HG02973 (cell line): ENCODE measurements at regions not wholly inside any gene's neighbourhood (a gene's known extent, or its start where the extent isn't known, plus 50 kb on each side); places are given as distances from the start of the nearest gene placed in this dataset.
"Not testable (repeated sequence)": the region's sequence is repeated elsewhere in the genome, so short reads cannot be mapped to it uniquely, and the experiment has no call there.

Source experiments
- ATAC-seq: cut with Tn5 transposase; IDR thresholded peaks from one replicate; pipeline ENCODE4 v1.9.1; 2021; ENCODE audit warnings: moderate library complexity; ENCODE audit not compliant: unreplicated experiment

DNA sequence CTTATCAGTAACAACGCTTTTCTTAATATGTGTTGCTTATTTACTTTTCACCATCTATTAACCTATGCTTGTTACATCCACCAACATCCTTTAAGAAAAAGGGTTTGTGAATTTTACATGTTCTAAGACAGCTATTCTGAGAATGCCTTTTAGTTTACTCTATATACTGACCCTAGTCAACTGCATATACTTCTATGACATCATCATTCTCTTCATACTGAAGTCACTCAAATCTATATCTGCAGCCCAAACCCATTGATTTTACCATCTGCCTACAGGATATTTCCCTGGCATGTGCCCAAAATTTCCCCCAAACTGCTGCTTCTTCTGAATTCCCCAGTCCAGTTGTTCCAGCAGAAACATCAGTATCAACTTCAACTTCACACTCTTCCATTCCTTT lies 94.6 kb upstream of the FAM204A start:
- no peak for ATAC-seq

DNA sequence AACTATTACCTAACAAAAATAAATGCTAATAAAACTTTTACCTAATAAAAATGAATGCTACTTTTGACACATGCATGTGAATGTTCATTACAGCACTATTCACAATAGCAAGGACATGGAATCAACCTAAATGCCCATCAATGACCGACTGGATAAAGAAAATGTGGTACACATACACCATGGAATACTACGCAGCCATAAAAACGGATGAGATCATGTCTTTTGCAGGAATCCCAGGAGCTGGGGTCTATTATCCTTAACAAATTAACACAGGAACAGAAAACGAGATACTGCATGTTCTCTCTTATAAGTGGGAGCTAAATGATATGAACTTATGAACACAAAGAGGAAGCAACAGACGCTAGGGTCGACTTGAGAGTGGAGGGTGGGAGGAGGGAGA lies 88.1 kb upstream of the FAM204A start:
- no peak for ATAC-seq

DNA sequence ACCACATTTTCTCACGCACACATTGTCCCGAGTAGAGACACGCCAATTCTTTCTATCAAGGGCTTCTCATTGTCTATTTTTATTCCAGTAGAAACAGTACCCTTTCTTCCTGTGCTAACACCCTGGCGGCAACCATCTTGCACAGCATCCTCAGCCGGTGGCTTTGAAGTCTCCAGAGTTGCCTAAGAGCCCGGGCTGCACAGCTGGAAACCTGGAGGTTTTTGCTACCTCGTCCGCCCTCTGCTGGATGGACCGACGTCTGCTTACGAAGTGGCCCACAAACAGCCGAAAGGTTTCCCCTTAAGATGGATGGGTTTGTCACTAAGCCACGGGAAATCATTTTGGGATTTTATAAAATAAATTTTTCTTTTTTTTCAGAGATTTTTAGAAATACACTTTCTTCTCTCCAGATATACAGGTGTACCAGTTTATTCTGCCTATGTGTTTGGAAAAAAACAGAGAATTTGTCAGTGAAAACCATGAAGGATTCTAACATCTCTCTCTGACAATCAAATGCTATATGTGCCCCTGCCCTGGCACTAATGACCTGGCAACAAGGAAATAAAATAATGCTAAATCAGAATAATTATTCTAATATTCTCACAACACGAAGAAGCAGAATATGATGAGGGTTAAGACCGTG lies 81.8 kb upstream of the FAM204A start:
- peak; percentile 97 for ATAC-seq

DNA sequence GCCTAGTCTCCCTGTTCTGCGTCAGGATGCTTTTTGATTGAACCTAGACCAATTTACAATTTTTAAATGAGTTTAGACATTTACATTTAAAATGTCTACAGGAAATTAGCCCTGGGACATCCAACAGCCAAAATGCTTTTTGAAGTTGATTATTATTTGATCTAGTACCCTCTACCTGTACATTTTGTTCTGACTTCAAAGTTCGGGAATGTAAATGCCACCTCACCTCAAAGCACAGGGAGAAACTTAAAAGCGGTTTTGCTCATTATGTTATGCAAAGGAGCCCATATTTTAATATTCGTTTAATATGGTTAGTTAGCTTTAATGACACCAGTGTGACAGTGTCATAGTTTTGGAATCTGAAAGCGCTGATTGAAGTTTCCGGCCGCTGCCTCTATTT lies 80.1 kb upstream of the FAM204A start:
- no peak for ATAC-seq

DNA sequence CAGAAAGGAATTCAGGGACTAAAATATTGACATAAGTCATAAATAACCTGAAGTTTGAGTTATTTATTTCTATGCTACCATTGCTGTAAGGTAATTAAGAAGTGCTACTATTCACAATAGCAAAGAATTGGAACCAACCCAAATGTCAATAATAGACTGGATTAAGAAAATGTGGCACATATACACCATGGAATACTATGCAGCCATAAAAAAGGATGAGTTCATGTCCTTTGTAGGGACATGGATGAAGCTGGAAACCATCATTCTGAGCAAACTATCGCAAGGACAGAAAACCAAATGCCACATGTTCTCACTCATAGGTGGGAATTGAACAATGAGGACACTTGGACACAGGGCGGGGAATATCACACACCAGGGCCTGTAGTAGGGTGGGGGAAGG lies 77.9 kb upstream of the FAM204A start:
- ATAC-seq, result not testable (repeated sequence)

DNA sequence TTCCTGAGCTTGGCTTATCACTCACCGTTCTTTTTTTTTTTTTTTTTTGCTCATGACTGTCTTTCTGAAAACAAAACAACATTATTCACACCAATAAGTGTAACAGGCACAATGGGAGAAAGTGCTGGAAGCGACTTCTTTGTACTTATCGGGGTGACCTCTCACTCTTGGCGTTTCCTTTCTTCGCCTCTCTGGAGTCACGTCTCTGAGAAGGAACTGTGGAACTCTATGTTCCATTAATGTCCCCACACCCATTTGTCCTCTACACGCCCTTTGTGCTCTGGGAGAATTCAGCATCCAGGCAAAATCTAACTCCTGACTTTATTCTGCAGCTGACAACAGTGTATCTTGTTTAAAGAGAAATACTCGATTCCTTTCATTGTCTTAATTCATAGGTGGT lies 70.8 kb upstream of the FAM204A start:
- no peak for ATAC-seq

DNA sequence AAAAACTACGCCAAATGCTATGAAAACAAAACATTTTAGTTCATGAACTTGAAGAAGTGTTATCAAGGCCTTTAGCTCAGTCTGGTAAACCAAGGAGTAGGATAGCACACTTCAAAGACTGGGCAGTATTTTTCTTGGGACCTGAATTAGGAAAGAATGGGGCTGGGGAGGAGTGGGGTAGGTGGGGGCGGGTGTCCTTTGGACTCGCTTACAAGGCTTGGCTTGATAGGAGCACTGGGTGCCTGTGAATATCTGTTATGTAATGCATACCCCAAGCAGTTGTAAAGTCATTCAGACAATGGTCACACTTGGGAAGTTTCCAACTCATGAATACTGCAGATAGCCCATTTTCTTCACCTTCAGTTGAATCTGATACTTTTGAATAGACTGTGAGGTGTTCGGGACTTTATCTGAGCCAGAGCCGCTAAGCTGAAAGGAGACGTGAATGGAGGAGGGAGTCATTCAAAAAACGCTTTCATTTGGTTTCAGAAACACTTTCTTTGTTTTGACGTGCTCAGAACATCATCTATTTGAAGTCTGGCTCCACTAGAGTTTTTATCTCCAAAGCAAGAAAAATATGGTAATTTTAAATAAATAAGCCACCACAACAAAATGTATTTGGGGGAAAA lies 70.1 kb upstream of the FAM204A start:
- no peak for ATAC-seq

DNA sequence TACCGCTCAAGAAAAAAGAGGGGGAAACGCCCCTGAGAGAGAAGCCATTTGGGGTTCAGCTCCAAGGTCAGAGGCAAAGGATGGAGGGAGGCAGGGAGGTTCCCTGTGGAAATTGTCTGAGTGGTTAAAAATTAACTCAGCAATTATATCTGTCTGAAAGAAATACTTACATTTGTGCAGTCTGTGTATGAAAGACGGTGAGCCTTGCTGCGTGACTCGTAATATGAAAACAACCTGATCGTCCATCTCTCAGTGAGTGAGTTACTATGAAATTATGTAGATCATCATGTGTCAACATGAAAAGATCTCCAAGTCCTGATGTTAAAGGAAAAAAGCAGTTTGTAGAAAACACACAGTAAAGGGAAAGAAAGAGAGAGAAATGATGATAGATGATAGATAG lies 67.2 kb upstream of the FAM204A start:
- ATAC-seq, result no peak

DNA sequence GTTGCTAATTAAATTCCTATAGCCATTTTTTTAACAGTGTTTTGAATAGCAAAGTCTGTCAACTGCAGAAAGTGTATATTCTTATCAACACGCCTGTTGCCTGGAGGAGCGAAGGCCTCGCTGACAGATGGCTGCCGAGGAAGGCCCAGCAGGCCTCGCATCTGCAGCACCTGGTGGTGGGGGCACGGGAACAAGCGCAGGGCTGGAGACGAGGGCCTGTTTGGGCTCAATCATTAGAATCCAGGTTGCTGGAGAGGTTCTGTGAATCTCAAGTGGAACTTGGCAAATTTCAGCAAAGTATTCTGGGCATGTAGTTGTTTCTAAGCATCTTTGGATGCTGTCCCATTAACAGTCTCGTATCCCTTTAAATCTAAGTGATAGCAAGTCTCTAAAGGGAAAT lies 66.1 kb upstream of the FAM204A start:
- ATAC-seq, result no peak

DNA sequence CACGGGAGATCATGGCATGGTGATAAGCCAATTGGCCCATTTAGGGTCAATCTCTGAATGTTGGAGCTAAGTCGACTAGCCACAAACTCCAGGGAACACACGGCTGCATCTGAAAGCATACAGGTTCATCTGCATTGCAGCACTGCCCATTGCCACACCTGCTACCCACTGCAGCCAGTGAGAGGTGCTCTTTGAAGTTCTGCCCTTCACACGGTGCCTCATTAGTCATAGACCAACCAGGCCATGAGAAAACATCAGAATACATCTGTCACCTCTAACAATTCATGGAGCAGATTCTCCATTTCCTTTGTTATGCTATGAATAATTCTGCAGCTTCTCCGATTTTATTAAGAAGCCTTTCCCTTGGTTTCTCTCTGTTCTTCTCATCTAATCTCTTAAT lies 65.7 kb upstream of the FAM204A start:
- no peak for ATAC-seq

DNA sequence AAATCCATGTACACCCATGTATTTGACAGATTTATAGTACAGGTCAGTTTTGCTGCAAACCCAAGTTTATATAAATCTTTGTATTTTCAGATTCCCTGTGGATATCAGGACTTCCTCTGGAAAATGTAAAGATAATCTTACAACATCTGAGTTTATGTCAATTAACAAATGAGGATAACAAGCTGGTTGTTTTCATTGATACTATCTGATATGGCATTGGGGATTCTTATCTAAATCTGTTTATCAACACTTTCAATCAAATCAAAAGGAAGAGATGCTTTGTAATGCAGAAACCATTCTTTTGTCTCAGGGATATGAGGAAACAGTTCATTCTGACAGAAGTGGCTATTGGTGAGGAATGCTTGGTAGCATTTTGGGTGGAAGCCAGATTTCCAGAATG lies 64.9 kb upstream of the FAM204A start:
- ATAC-seq, result no peak

DNA sequence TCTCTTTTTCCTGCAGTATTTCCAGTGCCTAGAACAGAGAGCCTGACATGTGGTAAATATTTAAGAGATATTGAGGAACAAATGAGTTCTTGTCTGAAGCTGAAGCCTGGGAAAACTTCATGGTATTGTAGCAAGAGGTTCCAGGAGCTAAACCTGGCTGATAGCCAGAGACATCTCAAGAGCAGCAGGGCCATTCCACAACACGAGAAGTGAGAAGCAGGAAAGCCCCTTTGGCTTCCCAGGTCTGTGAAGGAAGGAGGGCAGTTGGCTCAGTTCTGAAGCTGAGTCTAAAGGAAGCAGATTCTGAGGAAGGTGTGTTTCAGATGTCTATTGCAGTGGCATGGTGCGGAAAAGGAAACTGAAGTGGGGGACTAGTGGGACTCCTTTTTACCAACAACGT lies 63.8 kb upstream of the FAM204A start:
- no peak for ATAC-seq

DNA sequence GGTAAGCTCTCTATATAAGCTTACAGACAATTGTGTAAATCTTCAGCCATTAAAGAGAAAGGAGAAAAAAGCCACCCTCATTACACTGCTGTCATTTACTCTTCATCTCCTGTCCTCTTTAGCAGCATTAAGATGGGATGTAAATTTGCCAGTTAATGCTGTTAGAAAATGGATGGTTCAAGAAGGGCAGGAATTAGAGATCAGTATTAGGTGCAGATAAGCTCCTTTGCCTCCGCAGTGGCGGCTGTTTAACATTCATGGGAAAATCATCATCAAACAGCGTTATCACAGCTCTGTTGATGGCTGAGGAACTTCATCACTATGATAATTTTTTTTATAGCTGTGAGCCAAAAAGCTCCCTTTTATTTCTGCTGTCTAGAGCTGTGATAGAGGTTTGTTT lies 61.8 kb upstream of the FAM204A start:
- no peak for ATAC-seq

DNA sequence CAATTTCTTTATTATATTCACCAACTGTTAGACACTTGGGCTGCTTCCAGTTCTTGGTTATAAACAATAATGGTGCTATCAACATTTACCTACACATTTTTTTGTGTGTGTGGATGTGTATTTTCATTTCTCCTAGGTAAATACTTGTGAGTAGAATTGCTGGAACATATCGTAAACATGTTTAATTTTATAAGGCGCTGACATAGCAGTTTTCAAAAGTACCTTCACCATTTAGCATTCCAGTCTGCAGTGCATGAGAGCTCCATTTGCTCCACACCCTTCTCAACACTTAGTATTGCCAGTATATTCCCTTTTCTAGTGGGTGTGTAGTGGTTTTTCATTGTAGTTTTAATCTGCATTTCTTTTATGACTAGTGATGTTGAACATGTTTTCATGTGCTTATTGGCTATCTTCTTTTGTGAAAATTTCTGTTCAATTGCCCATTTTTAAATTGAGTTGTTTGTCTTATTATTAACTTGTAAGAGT lies 59.6 kb upstream of the FAM204A start:
- ATAC-seq, result no peak

DNA sequence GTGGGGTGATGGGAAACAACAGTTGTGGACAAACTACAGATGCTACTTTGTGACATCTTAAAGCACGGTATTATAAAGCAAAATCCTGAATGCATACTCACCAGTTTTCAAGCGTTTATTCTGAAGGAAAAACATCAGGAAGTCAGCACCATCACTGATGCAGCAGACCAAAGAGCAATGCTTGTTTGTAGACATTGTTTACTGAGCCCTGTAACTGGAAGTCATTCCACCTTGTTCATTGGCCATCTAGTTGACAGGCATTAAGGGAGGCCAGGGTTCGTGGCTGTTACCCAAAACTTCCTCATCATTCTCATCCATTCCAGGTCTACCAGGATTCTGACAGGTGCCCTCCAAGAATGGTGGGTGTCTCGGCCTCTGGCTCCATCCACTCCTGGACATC lies 55.3 kb upstream of the FAM204A start:
- no peak for ATAC-seq

DNA sequence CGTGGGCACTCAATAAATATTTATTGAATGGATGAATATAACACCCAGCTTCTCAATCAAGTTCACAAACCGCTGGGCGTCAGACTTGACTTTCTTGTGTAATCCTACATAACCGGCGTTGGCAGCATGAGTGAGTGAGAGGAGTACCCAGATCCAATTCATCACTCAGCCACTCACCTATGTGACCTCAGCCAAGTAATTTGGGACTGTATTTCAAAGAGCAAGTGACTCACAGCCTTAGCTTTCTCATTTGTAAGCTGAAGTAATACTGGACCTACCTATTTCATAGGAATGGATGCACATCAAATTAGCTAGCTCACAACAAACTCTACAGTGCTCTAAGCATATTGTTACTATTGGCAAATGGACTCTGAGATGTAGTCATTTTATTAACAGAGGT lies 53.8 kb upstream of the FAM204A start:
- no peak for ATAC-seq

DNA sequence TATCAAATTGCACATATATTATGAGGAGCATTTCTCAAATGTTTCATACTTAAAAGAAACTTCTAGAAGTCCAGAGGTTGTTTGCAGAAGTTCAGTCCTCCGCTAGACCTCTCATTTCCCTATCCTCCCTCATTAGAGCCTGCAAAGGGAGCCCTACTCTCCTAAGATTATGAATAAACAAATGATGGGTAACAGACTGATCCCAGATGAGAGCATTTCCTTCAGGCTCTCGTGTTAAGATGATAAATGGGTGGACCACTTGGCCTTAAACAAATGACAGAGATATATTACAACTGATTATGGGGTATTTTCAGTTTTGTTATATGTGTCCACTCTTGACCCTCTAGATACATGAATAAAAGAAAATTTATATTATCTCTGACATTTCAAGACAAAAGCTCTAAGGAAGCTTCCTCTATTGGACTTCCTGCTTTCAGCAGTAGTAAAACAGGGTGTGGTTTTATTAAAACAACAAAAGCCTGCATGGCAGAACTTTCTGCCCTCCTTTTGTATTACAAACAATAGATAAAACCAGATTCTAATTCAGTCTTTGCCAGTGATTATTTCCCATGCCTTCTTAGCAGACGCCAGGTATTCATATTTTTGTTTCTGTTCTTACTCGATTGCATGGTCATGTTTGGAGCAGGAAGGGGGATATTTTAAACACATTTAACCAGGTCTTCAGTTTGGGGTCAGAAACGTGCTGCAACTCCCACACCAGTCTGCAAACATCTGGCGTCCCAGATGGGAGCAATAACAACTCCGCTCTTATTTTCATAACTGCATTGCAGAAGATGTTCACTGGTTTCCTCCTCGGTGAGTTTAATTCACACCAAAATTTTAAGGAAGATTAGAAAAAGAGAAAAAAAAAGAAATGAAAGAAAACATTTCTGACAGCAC lies 52.4 kb upstream of the FAM204A start:
- no peak for ATAC-seq

DNA sequence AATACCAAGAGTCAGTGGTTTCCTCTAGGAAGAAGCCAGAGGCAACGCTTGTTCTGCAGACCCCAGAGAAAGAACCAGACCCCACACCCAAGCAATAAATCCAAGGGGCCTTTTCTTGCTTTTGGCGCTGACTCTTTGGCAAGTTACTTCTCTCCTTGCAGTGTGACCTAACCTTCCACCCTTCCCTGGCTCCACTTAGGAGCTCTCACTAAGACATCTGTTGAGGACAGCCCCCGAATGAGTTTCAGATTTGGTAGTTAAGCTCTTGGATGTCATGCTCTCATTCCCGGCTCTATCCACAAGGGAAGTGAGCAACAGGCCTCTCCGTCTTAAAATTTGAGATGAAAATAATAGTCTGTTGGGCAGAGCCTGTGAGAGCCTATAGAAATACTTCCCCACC lies 50.6 kb upstream of the FAM204A start:
- ATAC-seq, result no peak
